Testis (tissue), 2 donors: ENCODE measurements at regions not wholly inside any gene's neighbourhood (a gene's known extent, or its start where the extent isn't known, plus 50 kb on each side); places are given as distances from the start of the nearest gene placed in this dataset.

Experiments
- CTCF ChIP-seq, 3 experiments: fragments of 450-650 bp in 2 of 3; fragments of 200-600 bp in 1 of 3; sonication (generic) in 1 of 3; IDR thresholded peaks; one replicate each; pipeline ENCODE4 v1.5.1; 2016 to 2019; ENCODE audit warnings: antibody characterized with exemption in 3 of 3, mild to moderate bottlenecking in 2 of 3, moderate library complexity in 1 of 3
- POLR2A ChIP-seq: fragments of 450-650 bp; IDR thresholded peaks from one replicate; pipeline ENCODE4 v1.6.1; 2017; ENCODE audit warnings: antibody characterized with exemption, mild to moderate bottlenecking, moderate library complexity

GRCh38 chr21:38751379-38752050, 54.2 kb upstream of the ETS2 start:
- TF ChIP-seq CTCF (IDR thresholded peaks at IDR 0.05) (no peak), POLR2A (no peak)
